HG03439 (cell line): ENCODE measurements at regions not wholly inside any gene's neighbourhood (a gene's known extent, or its start where the extent isn't known, plus 50 kb on each side); places are given as distances from the start of the nearest gene placed in this dataset.
A peak's percentile ranks its signal among the peaks of the same experiment; 100 is the strongest.

Experiments used
- ATAC-seq: cut with Tn5 transposase; IDR thresholded peaks from one replicate; pipeline ENCODE4 v1.9.1; 2021; ENCODE audit warnings: mild to moderate bottlenecking, moderate library complexity; ENCODE audit not compliant: unreplicated experiment

DNA sequence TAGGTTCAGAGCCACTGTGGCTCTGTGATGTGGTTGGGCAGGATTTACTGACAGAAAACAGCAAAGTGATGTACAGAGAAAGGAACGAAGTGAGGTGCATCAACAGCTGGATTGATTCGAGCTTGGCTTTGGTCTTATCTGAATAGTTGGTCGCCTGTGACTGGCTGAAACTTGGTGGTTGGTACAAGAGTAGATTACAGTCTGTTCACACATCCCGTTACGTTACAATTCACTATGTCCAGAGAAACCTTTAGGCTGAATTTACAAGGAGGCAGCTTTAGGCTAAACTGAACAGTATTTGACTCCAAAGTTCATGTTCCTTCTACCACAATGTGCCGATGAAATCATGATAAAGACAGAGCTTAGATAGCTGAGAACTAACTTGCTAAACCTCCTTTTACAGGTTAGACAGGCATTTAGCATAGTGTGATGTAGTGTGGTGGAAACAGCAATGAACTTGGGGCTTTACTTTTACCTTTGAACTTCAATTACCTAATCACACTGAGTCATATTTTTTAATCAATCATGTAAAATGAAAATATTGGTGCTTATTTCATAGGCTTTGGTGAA is 210.2 kb upstream of the PUM3 start:
- no peak for ATAC-seq

DNA sequence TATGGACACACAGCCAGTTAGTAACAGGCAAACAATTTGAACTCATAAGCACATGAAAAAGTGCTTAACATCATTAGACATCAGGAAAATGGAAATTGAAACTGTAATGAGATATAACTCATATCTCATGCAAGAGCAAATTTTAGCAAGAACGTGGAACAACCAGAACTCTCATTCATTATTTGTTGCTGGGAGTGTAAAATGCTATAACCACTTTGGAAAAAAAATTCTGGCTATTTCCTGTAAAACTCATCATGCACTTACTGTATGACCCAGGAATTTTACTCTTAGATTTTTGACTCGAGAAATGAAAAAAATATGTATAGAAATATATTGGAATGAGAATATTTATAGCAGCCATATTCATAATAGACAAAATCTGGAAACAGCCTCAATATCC is 205.7 kb upstream of the PUM3 start:
- no peak for ATAC-seq

DNA sequence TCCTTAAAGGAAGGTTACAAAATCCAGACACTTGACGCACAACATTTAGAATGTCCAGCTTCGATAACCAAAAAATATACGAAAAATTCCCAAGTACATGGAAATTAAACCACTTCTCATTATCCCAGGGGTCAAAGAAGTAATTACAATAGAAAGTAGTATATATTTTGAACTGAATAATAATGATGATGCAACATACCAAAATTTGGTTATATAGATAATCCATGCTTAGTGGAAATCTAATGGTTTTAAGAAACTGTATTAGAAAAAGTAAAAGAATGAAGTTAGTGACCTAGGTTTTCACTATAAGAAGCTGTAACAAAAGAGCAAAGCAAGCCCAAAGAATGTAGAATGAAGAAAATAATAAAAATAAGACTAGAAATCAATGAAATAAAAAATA is 204.0 kb upstream of the PUM3 start:
- no peak for ATAC-seq

DNA sequence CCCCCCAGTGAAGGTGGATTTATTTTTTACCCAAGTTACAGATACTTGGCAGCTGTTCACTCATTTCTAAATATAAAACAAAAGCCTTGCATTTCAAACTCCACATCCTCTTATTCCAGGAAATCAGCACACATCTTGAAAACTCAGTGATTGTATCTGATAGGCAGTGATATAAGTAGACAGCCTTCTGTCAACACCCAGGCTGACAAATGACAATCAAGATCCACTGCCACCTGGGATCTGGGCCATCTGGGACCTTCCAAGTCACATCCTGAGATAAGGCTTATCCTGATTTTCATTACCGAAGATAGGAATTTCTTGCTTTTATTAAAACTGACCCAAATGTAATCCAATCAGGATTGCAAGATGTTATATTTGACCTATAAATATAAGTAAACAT is 201.3 kb upstream of the PUM3 start:
- no peak for ATAC-seq

DNA sequence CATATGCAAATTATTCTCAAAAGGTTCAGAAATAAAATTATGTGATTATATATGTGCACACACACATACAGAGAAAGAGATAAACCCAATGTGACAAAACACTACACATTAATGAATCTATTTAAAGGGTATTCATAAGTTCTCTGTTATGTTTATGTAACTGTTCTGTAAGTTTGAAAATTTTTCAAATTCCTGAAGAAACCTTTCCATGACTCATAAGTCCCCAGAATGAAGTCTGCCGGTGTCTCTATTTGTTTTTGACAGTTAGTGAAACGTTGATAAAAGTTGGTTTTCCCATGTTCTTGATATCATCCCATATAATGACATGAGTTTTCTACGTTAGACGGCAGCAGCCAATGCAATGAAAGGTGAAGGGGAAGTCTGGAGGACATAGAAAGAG is 199.5 kb upstream of the PUM3 start:
- ATAC-seq = no peak

DNA sequence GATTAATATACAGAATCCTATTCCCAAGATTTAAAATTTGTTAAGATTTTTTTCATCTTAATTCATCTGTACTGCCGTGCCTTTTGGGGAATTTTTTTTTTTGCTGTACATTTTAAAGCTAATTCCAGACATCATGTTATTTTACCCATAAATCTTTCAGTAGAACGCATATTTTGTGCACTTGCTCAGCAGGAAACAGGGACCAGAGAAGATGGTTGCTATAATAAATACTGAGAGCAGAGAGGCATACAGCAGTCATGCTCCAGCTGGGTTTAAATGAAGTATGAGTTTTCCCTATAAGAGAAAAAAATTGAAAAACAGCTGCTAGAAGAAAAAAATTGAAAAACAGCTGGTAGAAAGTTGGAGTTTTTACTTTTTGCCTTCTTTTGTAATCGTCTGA is 196.9 kb upstream of the PUM3 start:
- ATAC-seq = no peak

GRCh38 chr9:3036333-3036700 is 192.4 kb upstream of the PUM3 start:
- ATAC-seq = no peak

- no peak for ATAC-seq
Measured at GRCh38 chr9:3035579-3036332, 191.9 kb upstream of the PUM3 start.

GRCh38 chr9:3032898-3033297 is 189.0 kb upstream of the PUM3 start:
- peak; percentile 80 for ATAC-seq

DNA sequence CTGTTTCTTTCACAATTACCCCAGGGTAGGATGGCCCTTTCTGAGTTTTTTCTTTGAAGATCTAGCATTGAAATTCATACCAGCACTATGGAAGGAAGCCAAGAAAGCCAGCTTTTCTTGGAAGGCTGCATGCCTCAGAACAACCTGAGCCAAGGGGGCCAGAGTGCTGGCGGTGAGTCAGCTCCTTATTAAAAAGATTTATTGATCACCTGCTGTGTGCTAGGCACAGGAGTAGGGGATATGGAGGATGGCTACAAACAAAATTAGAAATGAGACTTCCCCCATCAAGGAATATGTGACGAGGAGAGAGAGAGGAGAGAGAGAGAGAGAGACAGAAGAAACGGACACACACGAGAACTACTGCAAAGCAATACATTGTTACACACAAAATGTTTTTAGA is 184.6 kb upstream of the PUM3 start:
- no peak for ATAC-seq

- no peak for ATAC-seq
Measured at GRCh38 chr9:3027210-3027609, 183.3 kb upstream of the PUM3 start.

GRCh38 chr9:3023449-3023848 is 179.6 kb upstream of the PUM3 start:
- no peak for ATAC-seq

DNA sequence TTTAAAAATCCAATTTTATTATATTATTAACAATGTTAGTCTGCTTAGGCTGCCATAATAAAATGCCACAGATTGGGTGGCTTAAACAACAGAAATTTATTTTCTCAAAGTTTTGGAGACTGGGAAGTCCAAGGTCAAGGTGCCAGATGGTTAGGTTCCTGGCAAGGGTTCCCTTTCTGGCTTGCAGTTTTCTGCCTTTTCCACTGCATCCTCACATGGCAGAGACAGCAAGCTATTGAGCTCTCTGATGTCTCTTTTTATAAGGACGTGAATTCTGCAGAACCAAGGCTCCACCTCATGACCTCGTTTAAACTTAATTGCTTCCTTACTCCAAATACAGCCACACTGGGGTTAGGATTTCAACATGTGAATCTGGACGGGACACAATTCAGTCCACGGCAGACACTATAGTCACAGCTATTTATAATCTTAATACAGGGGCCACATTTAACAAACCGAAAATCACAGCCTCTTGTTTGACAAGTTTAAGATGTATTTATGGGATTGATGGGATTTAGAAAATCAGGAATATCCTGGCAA is 174.9 kb upstream of the PUM3 start:
- ATAC-seq = no peak

DNA sequence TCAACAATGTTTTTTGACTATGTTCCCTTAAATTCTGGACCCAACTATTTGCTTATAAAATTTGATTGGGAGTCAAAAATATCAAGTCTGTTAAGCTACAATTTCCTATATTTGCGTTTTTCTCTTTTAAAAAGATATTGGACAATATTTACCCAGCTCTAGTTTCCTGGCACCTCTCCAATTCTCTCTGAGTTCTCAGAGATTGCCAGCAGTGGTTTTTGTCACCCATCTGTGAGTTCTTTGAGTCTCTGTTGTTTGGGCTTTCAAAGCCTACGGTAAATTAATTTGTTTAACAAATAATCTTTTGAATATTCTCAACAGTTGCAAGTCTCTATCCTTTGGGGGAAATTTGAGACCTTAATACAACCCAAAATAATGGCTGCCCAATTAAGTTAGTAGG is 174.2 kb upstream of the PUM3 start:
- ATAC-seq = no peak

- no peak for ATAC-seq
Measured at GRCh38 chr9:3014178-3014577, 170.3 kb upstream of the PUM3 start.

DNA sequence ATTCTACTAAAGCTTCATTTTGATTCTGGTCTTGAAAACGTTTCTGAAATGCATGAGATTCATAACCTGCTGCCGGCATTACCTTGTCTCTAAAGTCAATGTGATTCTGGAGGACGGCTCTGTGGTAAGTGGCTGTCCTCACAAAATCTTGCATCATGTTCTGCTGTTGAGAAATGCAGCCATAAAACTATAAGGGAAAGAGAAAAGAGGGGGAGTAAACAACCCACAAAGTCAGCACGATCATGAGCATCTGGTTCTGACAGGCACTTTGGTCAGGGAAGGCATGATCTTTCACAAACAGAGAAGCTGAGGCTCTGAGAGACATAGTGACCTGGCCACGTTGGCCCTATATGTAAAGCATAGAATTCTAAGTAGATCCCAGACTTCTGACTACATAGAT is 168.9 kb upstream of the PUM3 start:
- ATAC-seq = no peak

- no peak for ATAC-seq
Measured at GRCh38 chr9:3012245-3012644, 168.3 kb upstream of the PUM3 start.

DNA sequence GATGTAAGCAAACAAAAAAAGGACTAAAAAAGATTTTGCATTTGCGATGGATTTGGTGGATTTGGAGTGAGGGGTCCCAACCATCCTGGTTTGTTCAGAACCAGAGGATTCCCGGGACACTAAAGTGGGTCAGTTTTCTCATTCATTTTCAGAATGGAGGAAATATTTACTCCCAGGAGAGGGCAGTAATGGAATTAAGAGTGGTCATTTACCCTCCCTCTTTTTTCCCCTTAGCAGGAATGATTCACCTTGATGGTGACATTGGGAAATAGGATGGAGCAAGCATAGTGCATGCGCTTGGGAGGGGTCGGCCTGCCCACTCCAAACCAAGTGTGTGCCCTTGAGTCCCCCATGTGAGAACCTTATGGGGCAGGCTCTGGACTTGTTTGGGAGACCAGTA is 164.2 kb upstream of the PUM3 start:
- ATAC-seq = no peak

DNA sequence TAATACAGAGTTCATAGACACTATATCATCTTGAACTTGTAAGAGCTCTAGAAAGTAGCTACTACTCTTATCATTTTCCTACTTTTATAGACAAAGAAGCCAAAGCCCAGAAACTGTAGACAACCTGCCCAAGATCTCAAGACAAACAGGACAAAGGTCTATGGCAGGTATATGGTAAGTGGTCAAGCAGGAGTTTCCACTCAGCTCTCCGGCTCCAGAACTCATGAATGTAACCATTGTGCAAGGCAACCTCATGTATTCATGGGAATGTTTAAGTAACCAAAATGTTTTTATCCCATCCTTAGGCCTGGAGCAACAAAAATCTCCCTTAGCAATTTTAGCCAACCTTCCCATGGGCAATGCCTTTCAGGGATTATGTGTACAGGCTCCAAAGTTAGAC is 163.4 kb upstream of the PUM3 start:
- ATAC-seq = no peak

DNA sequence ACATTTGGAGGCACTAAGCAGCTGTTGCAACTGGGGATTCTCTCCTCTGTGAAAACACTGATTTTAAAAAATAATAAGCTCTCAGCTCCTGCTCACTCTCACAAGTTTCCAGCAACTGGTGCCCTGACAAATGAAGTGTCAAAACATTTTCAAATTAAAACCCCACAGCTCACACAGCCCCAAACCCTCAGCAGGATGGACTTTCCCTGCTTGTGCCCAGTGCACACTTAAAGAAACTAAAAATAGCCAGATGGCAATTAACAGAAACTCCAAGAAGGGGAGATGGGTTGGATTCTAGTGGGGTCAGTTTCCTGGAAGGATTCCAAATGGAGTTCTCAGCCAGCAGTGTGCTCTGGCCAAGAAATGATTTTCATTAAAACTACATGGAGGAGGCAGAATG is 163.0 kb upstream of the PUM3 start:
- no peak for ATAC-seq

DNA sequence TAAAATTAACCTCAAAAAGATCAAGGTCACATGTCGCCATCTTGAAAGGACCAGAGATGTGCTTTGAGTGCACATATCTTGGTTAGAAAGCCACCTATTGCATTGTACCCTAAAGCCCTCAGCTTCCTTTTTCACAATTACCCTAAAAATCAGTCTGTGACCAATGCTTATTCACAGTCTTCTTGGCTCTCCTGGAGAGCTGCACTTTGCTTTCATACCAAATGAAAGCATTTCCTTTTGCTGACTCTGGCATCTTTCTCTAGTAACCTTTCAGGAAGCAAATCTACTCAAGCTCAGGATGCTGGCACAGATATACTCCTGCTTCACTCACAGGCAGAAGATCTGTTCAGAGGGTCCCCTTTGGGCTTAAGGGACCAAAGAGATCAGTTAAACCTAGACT is 160.7 kb upstream of the PUM3 start:
- ATAC-seq = no peak

DNA sequence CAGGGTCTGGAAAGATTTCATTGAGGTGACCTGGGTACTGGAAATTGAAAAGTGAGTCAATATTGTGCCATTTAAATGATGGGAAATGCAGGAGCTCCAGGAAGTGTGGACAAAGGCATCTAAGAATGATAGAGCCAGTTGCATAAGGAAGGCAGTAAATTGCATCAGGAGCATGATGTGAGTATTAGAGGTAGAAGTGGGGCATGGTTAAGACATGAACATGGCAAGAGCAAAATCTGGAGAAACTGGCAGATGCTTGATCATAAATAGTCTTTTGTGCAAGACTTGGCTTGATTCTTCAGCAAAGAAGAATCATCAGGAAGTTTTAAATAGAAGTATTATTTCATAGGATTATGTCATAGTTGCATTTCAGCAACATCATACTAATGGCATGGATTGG is 157.4 kb upstream of the PUM3 start:
- ATAC-seq = no peak

DNA sequence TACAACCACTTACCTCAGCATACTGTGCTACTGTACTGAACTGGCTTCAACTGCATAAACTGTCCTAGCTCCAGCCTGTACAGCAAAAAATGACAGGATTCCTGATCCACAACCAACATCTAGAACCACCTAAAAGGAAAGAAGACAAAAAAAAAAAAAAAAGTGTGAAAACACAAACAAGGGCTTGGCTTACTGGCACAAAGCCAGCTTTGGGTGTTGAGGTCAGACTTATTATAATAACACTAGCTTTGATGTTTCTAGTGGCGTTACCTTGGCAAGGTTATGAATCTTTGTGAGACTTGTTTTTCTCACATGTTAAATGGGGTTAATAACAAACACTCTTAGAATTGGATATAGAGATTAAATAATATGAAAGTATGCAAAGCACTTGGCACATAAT is 148.5 kb upstream of the PUM3 start:
- no peak for ATAC-seq
